AG09309 (cell line): ENCODE measurements at regions not wholly inside any gene's neighbourhood (a gene's known extent, or its start where the extent isn't known, plus 50 kb on each side); places are given as distances from the start of the nearest gene placed in this dataset.
"Not testable (repeated sequence)": the region's sequence is repeated elsewhere in the genome, so short reads cannot be mapped to it uniquely, and the experiment has no call there.

Source experiments
- DNase-seq: peaks from one replicate; pipeline ENCODE4 v3.0.0-alpha.2; 2010; ENCODE audit warnings: low read depth
- H3K4me3 ChIP-seq: 2 replicates; pipeline ENCODE4 v1.5.1; 2011; ENCODE audit warnings: mild to moderate bottlenecking, low read depth, low read length, moderate library complexity; ENCODE audit not compliant: control insufficient read depth
- TF ChIP-seq, protein P1 (sequence below): IDR thresholded peaks from 2 replicates; pipeline ENCODE4 v1.5.1; 2011; ENCODE audit warnings: mild to moderate bottlenecking, low read depth, low read length, inconsistent platforms; ENCODE audit not compliant: insufficient read depth, control insufficient read depth; ENCODE audit errors: missing control alignments

GRCh38 chr4:97123573-97123972, 1019.7 kb downstream of the STPG2 start:
- no peak overlapping the region for H3K4me3 ChIP-seq
- TF ChIP-seq, protein P1, sequence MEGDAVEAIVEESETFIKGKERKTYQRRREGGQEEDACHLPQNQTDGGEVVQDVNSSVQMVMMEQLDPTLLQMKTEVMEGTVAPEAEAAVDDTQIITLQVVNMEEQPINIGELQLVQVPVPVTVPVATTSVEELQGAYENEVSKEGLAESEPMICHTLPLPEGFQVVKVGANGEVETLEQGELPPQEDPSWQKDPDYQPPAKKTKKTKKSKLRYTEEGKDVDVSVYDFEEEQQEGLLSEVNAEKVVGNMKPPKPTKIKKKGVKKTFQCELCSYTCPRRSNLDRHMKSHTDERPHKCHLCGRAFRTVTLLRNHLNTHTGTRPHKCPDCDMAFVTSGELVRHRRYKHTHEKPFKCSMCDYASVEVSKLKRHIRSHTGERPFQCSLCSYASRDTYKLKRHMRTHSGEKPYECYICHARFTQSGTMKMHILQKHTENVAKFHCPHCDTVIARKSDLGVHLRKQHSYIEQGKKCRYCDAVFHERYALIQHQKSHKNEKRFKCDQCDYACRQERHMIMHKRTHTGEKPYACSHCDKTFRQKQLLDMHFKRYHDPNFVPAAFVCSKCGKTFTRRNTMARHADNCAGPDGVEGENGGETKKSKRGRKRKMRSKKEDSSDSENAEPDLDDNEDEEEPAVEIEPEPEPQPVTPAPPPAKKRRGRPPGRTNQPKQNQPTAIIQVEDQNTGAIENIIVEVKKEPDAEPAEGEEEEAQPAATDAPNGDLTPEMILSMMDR = no peak
- no peak for DNase-seq

DNA sequence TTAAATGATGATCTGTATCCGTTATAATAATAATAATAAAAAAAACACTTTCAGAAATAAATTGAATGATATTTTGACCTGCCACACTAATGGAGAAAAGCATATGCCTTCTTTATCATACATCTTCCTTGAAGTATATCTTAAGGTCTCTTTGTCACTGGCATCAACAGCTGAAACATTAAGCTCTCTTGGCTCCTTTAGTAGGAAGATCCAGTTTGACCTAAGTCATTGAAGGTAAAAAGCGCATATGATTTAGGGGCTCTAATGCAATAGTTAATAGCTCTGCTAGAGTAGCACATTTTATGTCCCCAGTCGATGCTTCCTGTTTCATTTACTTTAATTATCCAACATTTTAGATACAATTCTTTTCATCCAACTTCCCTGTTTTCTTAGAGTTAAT, 1010.8 kb downstream of the STPG2 start:
- TF ChIP-seq, protein P1 = no peak
- DNase-seq = no peak
- no peak overlapping the region for H3K4me3 ChIP-seq

GRCh38 chr4:97134456-97134855, 1008.8 kb downstream of the STPG2 start:
- TF ChIP-seq, protein P1 = no peak
- no peak overlapping the region for H3K4me3 ChIP-seq
- DNase-seq = no peak

GRCh38 chr4:97139791-97140190, 1003.5 kb downstream of the STPG2 start:
- no peak for DNase-seq
- TF ChIP-seq, protein P1 = no peak
- no peak overlapping the region for H3K4me3 ChIP-seq

- TF ChIP-seq, protein P1 = no peak
- H3K4me3 ChIP-seq = no peak overlapping the region
- DNase-seq = no peak
These were observed 1002.7 kb downstream of the STPG2 start for GRCh38 chr4:97140545-97140944.

- not testable (repeated sequence) for H3K4me3 ChIP-seq, DNase-seq
These were observed 1001.9 kb downstream of the STPG2 start for GRCh38 chr4:97141332-97141731.

- DNase-seq = no peak
- no peak overlapping the region for H3K4me3 ChIP-seq
- TF ChIP-seq, protein P1 = no peak
These were observed 1000.9 kb downstream of the STPG2 start for GRCh38 chr4:97142410-97142809.

GRCh38 chr4:97142893-97143292, 1000.4 kb downstream of the STPG2 start:
- TF ChIP-seq, protein P1 = no peak
- DNase-seq = no peak
- H3K4me3 ChIP-seq = no peak overlapping the region
